Right renal pelvis (tissue), 4 donors: ENCODE measurements at regions not wholly inside any gene's neighbourhood (a gene's known extent, or its start where the extent isn't known, plus 50 kb on each side); places are given as distances from the start of the nearest gene placed in this dataset.

Source experiments
- DNase-seq, 4 donors: peaks; one replicate each; pipeline ENCODE4 v3.0.0-alpha.2; 2013; ENCODE audit warnings: low read depth in 4 of 4, low spot score in 3 of 4, missing footprints in 1 of 4

DNA sequence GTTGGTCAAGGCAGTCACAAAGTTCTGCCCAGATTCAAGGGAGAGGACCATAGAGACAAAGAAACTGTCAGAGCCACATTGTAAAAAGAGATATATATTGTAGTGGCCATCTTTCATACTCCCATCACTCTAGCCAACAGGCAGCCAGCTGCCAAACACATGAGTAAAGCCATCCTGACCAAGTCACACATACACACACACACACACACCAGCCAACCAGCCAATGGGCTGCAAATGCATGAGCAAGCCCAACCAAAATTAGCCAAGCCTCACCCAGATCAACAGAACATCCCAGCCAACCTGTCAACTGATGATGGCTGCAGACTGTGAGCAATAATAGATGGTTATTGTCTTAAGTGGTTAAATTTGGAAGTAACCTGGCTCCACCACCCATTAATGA, 120.7 kb downstream of the SEC16B start:
- no peak for DNase-seq

DNA sequence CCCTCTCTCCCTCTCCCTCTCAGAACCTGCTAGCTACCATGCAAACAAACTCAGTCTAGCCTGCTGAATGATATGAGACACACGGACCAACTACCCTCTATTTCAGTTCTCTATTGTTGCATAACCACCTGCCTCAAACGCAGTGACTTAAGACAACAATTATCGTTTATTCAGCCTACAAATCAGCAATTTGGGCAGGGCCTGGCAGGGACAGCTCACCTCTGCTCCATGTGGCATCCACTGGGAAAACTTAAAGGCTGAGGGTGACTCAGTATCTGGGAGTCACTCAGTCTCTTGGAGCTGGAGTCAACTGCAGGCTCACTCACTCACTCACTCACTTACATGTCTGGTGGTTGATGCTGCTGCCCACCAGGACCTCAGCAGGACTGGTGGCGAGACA, 121.3 kb downstream of the SEC16B start:
- DNase-seq = no peak

DNA sequence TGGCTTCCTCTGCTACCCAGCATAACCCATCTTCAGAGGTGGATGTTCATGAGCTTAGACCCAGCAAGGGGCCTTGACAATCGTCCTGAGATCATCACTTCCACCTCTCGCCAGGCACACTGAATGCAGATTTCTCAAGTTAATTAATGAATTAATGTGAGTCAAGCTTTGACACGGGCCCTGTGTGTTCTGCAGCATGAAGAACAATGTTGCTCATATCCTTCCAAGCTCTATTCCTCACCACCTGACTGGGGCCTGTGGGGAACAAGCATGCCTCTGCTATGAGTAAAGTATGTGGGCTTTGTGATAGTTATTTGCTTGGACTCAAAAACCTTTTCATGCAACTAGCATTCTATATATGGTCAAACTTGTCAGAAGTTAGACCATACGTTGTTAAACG, 122.0 kb downstream of the SEC16B start:
- DNase-seq = no peak

DNA sequence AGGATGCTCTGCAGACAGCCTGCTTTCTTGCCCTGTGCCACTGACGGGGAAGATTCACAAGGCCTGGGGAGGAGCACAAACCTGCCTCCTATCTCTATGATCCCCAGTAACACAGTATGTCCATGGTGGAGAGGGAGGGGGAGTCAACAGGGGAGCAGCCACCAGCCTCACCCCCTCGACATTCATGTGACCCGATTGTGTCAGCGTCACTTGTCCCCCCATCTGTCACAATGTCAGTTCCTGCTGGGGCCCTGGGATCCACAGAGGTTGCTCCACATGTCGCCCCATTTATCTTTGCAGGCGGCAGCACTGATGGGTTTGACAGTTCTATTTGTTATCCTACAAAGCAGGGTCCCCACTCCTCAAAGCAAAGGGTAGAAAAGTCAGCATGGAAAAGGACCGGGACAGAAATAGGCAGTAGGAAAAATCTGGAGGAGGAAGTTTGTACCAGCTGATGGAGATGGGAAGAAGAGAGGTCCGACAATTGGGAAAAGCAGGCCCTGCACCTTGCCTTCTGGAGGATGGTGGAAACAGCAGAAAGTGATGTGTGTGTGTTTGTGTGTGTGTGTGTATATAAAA, 130.9 kb downstream of the SEC16B start:
- no peak for DNase-seq

DNA sequence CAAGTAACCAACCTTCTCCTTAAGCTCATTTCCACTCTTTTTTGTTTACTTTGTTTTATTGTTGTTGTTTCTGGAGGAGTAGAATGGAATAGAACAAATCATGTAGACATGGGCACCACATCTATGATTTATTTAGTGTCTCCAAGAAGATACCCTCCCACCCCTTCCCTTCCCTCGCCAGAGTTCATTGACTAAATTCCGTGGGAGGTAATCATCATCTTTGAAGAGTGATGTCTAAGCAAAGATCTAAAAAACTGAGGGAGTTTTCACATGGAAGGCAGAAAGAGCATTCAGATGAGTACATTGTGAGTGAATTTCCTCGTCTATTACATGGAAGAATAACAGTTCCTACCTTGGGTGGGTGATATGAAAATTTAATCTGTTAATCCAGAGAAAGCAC, 136.2 kb downstream of the SEC16B start:
- DNase-seq = no peak

DNA sequence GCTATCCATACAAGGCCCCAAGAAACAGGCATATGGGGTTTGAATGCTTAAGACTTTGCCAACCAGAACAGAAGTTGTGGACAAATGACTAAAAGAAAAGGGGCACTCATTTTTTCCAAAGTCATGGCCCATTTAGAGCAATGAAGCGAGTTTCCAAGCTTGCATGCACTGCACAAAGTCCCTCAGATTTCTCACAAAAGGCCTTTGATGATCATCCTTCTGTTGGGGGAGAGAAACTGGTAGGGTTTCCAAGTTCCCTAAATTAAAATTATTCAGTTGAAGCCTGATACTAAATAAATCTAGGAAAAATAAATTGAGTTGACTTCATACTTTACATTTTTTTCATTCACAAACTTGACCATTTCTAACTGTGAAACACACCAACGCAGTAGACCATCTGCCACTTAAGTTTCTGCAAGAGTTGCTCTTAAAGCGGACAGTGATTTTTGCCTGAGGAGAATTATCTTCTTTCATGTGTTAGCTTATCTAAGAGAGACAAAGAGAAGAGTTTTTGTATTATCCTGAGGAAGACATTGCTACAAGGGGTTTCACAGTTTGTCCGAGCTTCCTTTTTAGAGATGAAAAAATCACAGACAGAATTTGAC, 139.2 kb downstream of the SEC16B start:
- DNase-seq = no peak

DNA sequence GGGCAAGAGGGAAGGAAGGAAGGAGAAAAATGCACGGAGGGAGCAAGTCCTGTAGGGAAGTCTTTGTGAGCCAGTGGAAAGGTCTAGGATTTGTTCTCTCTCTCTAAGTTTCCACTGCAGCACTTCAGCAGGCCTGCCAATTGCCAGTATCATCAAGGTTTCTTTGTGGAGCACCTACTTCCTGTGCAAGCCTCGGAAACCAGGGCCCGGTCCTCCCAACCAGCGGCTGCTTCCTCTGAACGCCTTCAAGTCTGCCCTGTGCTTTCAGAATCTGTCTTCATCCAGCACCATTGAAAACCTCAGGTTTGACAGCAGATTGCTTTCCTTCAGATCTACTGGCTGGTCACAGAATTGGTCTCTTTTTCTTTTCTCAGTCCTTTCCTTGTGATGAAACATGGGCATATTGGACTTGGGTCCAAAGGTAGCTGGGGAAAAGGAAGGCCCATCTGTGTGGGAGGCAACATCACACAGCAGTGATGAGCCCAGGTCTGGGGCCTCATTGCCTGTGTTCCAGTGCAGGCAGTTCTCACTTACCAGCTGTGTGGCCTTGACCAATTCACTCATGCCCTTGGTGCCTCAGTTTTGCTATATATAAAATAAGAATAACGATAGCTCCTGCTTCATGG, 144.5 kb downstream of the SEC16B start:
- no peak for DNase-seq

DNA sequence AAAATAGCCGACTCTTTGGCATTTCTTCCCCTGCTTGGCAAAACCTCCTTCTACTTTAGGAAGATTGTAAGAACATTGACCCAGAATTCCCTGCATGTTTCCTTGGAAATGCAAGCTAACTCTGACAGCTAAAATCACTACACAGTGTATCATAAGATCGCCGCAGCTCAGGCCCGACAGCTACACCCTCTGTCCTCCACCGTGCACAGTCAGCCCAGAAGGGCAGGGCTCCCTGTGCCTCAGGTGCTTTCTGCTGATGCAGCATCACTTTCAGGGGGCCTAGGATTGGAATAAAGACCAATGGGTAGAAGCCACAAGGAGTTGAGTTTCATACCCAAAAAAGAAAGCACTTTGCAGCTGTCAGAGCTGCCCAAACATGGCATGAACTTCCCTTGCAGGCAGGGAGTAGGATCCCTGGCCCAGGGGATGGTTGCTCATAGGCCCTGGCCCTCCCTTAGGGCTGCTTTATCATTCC, 145.3 kb downstream of the SEC16B start:
- DNase-seq = no peak

DNA sequence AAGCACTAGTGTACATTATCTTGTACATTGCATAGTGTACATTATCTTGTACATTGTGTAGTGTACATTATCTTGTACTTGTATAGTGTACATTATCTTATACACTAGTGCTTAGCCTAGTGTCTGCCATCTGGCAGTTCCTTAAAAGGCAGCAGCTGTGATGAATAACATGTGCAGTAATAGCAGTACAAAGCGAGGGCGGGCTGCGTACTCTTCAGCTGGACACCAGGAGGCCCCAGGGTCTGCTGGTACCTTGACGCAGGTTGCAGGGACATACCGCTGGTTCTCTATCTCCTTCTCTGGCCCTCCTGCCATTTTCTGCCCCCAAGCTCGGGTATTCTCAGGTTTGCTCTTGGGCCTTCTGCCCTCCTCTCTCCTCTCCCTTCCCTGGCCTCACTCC, 149.6 kb downstream of the SEC16B start:
- DNase-seq = no peak

DNA sequence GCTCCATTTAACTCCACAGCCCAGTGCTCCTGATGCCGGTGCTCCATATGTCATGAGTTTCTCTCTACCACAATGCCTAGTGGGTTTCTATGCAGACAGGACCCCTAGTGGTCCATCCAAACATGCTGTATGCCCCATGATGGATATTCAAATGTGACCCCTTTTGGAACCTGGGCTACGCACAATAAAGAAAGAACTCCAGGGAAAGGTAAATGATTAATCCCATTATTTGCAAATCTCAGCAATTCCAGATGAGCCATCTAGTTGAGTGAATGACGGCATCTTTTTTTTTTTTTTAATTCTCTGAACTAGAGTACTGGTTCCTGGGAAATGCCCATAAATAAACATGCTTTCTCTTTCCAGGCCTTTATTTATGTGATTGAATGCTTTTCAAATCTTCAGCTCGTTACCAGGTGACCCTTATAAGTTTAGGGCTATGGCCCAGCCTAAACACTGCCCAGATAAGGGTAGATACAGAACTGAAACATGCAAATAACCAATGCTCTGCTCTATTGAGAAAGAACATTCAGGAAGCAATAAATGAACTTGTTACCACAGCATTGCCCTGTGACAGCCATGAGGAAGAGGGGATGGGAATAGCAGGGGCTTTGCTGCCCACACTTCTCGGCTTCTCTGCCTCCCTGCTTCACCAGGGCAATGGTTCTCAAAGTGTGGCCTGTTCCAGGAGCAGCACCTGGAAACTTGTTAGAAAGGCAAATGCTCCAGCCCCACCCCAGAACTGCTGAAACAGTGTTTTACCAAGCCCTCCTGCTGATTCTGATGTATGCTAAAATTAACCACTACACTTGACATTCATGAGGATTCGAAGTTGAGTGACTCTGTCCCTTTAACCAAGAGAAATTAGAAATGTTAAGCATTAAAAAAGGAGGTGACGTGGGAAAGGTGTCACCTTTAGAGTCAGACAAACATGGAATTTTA, 151.7 kb downstream of the SEC16B start:
- no peak for DNase-seq

DNA sequence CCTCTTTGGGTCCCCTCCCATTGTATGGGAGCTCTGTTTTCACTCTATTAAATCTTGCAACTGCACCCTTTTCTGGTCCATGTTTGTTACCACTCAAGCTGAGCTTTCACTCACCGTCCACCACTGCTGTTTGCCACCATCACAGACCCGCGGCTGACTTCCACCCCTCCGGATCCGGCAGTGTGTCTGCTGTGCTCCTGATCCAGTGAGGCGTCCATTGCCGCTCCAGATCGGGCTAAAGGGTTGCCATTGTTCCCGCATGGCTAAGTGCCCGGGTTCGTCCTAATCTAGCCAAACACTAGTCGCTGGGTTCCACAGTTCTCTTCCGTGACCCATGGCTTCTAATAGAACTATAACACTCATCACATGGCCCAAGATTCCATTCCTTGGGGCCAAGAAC, 157.2 kb downstream of the SEC16B start:
- DNase-seq = no peak

DNA sequence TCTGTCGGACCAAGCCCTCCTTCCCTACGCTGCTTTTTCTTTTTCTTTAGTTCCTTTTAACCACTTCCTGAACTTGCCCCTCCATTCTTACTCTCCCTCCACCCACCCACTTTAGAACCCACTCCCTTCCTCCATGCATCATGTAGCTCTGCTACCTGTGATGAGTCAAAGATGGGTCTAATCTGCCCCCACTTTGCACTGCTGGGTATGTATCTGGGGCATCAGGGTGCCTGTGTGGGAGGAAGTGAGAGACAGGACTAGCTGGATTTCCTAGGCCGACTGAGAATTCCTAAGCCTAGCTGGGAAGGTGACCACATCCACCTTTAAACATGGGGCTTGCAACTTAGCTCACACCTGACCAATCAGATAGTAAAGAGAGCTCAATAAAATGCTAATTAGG, 157.7 kb downstream of the SEC16B start:
- no peak for DNase-seq

DNA sequence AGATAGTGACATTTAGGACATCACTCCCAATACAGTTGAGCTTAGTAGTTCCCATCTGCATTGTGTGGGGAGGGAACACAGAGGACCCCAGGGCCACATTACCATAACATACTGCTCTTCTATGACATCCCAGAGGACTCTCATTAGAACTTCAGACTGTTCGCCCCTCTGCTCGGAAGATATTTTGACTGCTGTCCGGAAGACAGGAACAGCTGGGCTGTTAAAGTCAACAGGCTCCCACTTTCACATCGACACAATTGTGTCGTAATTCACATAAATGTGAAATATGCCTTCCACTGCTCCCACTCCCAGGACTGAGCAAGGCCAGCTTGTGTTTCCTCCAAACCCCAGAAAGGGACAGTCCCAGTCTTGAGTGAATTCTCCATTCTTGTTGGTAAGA, 158.4 kb downstream of the SEC16B start:
- DNase-seq = peak in 2 of 4 donors; percentile 58 to 61

DNA sequence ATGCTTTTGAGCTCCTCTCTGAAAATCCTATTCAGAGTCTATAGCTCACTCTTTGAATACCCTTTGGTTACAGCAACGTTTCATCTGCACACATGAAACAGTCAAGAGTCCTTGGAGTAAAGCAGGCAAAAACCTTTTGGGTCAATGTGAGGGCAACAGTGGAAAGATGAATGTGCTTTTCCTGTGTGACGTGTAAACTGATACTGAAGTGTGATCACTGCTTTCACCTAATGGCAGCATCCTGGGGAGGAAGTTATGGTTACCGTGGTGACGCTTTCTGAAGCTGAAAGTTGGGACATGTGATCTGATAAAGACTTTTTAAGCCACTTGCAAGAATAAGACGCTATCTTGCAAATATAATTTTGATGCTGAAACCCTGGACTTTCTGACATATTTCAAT, 160.0 kb downstream of the SEC16B start:
- no peak for DNase-seq

DNA sequence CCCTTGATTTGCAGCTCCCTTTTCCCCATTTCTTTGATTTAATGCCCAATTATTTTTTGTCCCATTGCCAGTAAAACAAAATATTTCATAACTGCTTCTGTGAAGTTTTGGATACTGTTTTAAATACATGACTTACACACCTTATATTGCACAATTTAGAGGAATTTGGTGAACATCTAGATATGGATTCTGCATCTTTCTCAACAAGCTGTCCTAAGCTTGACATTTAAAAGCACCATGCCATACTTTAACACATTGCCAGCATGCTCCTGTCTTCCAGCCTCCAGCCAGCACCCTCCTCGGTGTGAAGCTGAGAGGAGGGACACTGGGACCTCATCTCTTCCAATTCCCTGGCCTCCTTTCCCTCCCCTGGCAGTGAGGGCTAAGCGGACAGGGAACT, 167.6 kb downstream of the SEC16B start:
- DNase-seq = no peak

DNA sequence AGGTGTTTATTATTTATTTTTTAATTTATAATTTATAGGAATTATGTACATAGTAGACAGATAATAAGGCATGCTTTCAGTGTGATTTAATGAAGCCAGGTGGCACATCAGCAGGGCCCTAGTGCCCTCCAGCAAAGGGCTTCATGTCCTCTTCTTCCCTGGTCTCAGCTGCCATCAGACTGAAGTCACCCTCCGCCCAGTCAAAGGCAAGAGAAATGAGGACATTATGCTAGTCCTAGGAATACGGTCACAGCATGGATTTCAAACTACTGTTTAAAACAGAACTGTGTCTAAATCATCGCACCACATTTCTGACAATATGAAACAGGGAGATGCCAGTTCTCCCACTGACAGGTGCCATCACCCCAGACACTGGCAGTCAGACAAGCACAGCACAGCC, 168.1 kb downstream of the SEC16B start:
- no peak for DNase-seq

DNA sequence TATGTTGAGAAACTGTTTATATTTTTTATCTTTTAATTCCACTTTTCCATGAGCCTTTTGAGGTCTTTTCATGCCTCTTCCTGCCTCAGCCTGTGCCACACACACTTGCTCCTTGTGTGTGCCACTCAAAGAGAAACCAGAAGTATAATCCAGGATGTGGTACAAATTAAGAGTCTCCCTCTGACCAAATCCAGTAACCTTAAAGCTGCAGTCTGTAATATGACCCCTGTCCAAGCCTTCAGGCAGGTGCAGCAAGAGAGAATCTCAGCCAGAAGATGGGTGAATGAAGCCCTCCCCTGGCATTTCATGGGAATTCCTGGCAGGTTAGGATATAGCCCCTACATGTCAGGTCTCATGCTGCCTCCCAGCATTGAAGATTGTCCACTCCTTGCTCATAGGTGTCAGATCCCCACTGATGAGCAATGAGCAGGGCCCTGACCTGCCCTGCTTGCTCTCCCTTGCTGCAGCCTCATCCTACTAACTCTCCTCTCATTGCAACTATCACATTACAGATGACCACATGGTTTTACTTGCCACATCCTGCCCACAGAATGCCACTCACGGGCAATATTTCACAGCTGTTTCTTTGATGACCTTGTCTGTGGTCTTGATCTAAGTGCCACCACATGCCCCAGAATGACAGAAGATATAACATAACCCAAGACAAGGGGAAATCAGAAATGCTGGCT, 169.3 kb downstream of the SEC16B start:
- DNase-seq = no peak

DNA sequence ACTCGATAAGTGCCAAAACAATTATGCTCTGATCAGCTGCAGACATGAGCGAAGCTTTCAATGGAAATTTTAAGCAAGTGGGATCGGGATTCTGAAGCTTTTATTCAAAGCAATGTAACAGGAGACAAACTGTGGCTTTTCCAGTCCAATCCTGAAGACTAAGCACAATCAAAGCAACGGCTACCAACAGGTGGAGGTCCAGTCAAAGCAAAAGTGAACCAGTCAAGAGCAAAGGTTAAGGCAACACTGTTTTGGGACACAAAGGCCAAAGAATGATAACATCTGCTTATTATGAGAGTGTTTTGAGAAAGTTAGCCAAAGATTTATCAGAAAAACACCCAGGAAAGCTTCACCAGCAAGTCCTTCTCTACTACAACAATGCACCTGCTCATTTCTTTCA, 170.1 kb downstream of the SEC16B start:
- no peak for DNase-seq

DNA sequence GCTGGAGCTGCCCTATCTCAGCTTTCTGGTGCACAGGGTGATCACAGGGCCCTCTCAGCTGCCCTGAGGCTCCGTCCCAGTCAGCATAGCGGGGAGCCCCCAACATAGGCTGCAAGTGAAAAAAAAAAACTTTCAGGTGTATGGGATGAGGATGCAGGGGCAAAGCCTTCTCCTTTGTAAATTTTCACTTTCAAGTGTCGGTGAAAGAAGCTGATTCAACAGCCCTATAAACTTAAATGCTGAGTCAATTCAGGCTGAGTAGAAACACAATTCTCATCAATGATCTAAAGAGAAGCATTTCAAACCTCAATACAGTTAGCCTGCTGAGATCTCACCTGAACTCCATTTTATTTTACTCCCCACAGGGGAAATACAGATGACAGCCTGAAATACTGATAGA, 171.2 kb downstream of the SEC16B start:
- DNase-seq = no peak

DNA sequence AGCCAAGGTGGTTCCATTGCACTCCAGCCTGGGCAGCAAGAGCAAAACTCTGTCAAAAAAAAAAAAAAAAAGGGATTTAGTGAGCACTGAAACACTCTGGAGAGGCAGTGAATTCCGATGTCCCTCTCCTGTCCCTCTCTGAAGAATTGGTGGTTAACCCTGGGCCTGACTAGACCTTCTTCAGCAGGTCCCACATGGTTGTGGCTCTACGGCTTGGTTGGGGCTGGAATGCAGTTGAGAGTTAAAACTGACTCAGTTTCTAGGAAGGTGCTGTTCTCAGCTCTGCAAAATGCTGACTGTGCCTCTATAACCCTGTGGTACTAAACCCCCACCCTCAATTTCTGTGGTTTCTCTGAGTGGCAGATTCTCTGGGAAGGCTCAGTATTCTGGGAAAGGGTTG, 173.3 kb downstream of the SEC16B start:
- DNase-seq = no peak
